Activated CD8-positive, alpha-beta T cell treated with anti-CD3 and anti-CD28 coated beads for 36 hours (primary cell): ENCODE measurements at regions not wholly inside any gene's neighbourhood (a gene's known extent, or its start where the extent isn't known, plus 50 kb on each side); places are given as distances from the start of the nearest gene placed in this dataset.

Experiments
- ATAC-seq: fragments of 200-7000 bp; cut with Tn5 transposase; one replicate; pipeline ENCODE4 v1.10.0; 2021; ENCODE audit warnings: mild to moderate bottlenecking, moderate library complexity
- CTCF ChIA-PET: fragments of 350-600 bp; sonication (Branson Sonifier 250); formaldehyde crosslinking; loops from one replicate; lab custom pipeline; 2021; ENCODE audit warnings: antibody characterized with exemption; lab: Charles Lee
- POLR2A ChIA-PET: fragments of 350-600 bp; sonication (Branson Sonifier 250); formaldehyde crosslinking; loops from one replicate; lab custom pipeline; 2021; ENCODE audit warnings: antibody characterized with exemption; lab: Charles Lee
- DNase-seq: peaks from one replicate; pipeline ENCODE4 v3.0.0-alpha.2; 2020
- H3K27ac Mint-ChIP-seq: one replicate; pipeline ENCODE4 v1.8.0; 2021; ENCODE audit warnings: mild to moderate bottlenecking, mixed read lengths
- H3K27me3 Mint-ChIP-seq: one replicate; pipeline ENCODE4 v1.8.0; 2021; ENCODE audit warnings: mixed read lengths
- H3K36me3 Mint-ChIP-seq: one replicate; pipeline ENCODE4 v1.8.0; 2021; ENCODE audit warnings: low read depth, mixed read lengths
- H3K4me1 Mint-ChIP-seq: one replicate; pipeline ENCODE4 v1.8.0; 2021; ENCODE audit warnings: low read depth, mixed read lengths
- H3K4me3 Mint-ChIP-seq: one replicate; pipeline ENCODE4 v1.8.0; 2021; ENCODE audit warnings: mild to moderate bottlenecking, moderate library complexity, mixed read lengths
- H3K9me3 Mint-ChIP-seq: one replicate; pipeline ENCODE4 v1.8.0; 2021; ENCODE audit warnings: mixed read lengths
- intact Hi-C: fragments of 100-400 bp; cut with micrococcal nuclease; formaldehyde crosslinking; loops from one replicate; pipeline ENCODE4 v1.10.0; 2022
- TF ChIP-seq, protein P1 (sequence below): fragments of 200-600 bp; IDR thresholded peaks from one replicate; pipeline ENCODE4 v1.8.0; 2022; ENCODE audit warnings: antibody characterized with exemption, mild to moderate bottlenecking

DNA sequence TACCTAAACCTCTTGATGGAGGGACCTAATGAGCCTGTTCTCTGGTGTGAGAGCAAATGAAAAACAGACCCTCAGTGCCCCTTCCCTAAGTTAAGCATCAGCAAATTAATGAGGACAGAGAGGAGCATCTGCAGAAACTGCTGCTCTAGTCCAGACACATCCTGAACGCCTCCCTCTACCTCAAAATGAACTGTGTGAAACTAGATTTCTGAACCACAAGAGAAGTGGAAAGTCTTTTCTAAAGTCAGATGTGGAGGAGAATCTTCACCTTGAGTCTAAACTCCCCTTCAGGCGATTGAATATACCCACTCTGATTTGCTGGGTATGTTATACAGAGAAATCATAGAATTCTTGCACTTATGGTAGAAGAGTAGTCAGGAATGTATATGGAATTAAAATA, 104.4 kb upstream of the AMZ2 start:
- no peaks in the 10 kb centered on the region for H3K36me3 Mint-ChIP-seq
- no peak for ATAC-seq
- intact Hi-C loops = no loop called here
- TF ChIP-seq, protein P1, sequence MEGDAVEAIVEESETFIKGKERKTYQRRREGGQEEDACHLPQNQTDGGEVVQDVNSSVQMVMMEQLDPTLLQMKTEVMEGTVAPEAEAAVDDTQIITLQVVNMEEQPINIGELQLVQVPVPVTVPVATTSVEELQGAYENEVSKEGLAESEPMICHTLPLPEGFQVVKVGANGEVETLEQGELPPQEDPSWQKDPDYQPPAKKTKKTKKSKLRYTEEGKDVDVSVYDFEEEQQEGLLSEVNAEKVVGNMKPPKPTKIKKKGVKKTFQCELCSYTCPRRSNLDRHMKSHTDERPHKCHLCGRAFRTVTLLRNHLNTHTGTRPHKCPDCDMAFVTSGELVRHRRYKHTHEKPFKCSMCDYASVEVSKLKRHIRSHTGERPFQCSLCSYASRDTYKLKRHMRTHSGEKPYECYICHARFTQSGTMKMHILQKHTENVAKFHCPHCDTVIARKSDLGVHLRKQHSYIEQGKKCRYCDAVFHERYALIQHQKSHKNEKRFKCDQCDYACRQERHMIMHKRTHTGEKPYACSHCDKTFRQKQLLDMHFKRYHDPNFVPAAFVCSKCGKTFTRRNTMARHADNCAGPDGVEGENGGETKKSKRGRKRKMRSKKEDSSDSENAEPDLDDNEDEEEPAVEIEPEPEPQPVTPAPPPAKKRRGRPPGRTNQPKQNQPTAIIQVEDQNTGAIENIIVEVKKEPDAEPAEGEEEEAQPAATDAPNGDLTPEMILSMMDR = no peak
- no peak for DNase-seq
- ChIA-PET POLR2A (no interaction called here), CTCF (no interaction called here)
- no peak overlapping the region for H3K27ac Mint-ChIP-seq
- H3K9me3 Mint-ChIP-seq = no peaks in the 10 kb centered on the region
- H3K4me1 Mint-ChIP-seq = peaks cover 4% of the 10 kb centered on the region
- H3K4me3 Mint-ChIP-seq = no peak overlapping the region
- H3K27me3 Mint-ChIP-seq = no peaks in the 10 kb centered on the region

DNA sequence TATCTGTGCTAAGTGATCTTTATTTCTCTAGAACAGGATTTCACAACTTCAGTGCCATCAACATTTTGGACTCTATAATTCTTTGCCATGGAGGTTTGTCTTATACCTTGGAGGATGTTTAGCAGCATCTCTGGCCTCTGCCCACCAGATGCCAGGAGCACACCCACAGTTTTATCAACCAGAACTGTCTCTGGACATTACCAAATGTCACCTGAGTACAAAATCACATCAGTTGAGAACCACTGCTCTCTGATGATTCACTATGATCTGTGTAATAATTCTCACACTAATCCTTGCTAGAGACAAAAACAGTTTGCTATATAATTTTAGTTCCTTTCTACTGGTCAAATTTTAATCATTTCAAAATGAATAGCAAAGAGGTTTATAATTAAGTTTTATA, 102.8 kb upstream of the AMZ2 start:
- H3K4me3 Mint-ChIP-seq = no peak overlapping the region
- ATAC-seq (no peak), DNase-seq (no peak)
- TF ChIP-seq, protein P1 = no peak
- no peaks in the 10 kb centered on the region for H3K9me3 Mint-ChIP-seq
- H3K4me1 Mint-ChIP-seq = peaks cover 4% of the 10 kb centered on the region
- no peaks in the 10 kb centered on the region for H3K27me3 Mint-ChIP-seq
- ChIA-PET CTCF (no interaction called here), POLR2A (no interaction called here)
- H3K27ac Mint-ChIP-seq = no peak overlapping the region
- intact Hi-C loops = no loop called here
- H3K36me3 Mint-ChIP-seq = no peaks in the 10 kb centered on the region

DNA sequence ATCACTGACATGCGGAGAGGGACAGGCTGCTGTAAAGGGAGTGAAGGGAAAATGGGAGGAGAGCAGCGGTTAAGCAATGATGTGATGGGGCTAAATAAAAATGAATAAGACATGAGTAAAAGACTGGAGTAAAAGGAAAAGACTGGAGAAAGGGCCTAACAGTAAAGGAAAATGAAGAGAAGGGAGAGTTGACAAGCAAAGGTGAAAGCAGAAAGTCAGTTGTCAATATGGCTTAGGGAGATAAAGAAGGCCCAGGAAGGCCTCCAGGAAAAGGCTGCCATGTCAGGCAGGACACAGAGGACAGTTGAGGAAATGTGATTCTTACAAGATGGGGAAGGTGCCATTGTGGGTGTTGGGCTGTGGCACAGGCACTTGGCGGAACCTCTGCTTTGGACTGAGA, 98.9 kb upstream of the AMZ2 start:
- DNase-seq = no peak
- ChIA-PET CTCF (no interaction called here), POLR2A (no interaction called here)
- intact Hi-C loops = no loop called here
- H3K4me3 Mint-ChIP-seq = no peak overlapping the region
- H3K36me3 Mint-ChIP-seq = no peaks in the 10 kb centered on the region
- TF ChIP-seq, protein P1 = no peak
- no peaks in the 10 kb centered on the region for H3K27me3 Mint-ChIP-seq
- H3K9me3 Mint-ChIP-seq = no peaks in the 10 kb centered on the region
- H3K27ac Mint-ChIP-seq = no peak overlapping the region
- ATAC-seq = no peak
- H3K4me1 Mint-ChIP-seq = no peaks in the 10 kb centered on the region

DNA sequence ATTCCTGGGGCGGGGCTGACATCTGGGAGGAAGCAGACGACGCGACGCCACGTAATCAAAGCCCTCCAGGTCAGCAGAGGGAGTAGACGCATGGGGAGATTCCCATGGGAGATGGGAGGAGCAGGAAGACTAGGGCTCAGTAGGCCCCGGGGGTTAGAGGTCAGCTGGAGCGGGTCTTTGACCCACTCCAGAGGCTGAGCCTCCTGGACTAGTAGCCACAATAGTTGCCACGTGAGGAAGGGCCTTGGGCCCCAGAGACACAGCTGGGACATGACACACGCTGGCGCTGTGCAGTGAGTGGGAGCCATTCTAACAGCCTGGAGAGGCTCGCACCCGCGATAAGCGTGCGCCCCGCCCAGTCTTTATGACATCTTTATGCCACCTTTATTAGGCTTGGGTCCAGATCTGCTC, 95.7 kb upstream of the AMZ2 start:
- Mint-ChIP-seq H3K36me3 (no peaks in the 10 kb centered on the region), H3K4me1 (no peaks in the 10 kb centered on the region), H3K27me3 (no peaks in the 10 kb centered on the region), H3K27ac (no peak overlapping the region), H3K9me3 (no peaks in the 10 kb centered on the region), H3K4me3 (no peak overlapping the region)
- DNase-seq (no peak), ATAC-seq (no peak)
- POLR2A ChIA-PET = interaction anchor here (0.5 kb wide), 1 partner anchor 79 kb away, joined by 3 read pairs; no protein-coding TSS in a partner anchor
- CTCF ChIA-PET = interaction anchor here (1.5 kb wide), 1 partner anchor 20 kb away, joined by 3 read pairs; no protein-coding TSS in a partner anchor
- intact Hi-C loops = no loop called here
- TF ChIP-seq, protein P1 = no peak

DNA sequence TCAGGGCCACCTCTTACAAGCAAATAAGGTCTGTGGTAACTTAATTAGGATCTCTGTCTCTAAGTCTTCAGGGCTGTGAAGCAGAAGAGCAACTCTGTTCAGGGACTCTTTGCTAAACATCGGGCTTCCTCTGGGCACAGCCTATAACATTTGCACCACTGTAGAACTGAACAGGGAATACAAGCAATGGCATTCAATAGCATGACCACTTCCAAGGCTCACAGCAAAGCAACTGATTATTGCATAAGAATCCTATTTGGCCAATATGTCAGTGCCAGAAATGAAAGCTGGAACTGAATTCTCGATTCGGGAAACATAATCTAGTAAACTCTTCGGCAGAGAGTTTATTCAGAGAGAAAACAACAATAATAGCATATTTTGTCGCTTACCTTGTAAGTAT, 92.2 kb upstream of the AMZ2 start:
- Mint-ChIP-seq H3K4me3 (no peak overlapping the region), H3K27me3 (no peaks in the 10 kb centered on the region), H3K27ac (no peak overlapping the region), H3K36me3 (no peaks in the 10 kb centered on the region), H3K4me1 (no peaks in the 10 kb centered on the region), H3K9me3 (no peaks in the 10 kb centered on the region)
- DNase-seq (no peak), ATAC-seq (no peak)
- POLR2A ChIA-PET = no interaction called here
- intact Hi-C loops = no loop called here
- TF ChIP-seq, protein P1 = no peak
- CTCF ChIA-PET = interaction anchor here (1.0 to 1.2 kb wide), 2 partner anchors 12 to 97 kb away, joined by 3 to 4 read pairs; no protein-coding TSS in a partner anchor
